Lung (tissue), 11 donors: ENCODE measurements at regions not wholly inside any gene's neighbourhood (a gene's known extent, or its start where the extent isn't known, plus 50 kb on each side); places are given as distances from the start of the nearest gene placed in this dataset.

Experiments
- ATAC-seq: fragments of 200-7000 bp; cut with Tn5 transposase; one replicate; pipeline ENCODE4 v1.9.1; 2020; ENCODE audit warnings: moderate number of reproducible peaks; ENCODE audit not compliant: insufficient read depth, low FRiP score
- DNase-seq, 3 donors: peaks; one replicate each; pipeline ENCODE4 v3.0.0-alpha.2; 2013 to 2017
- H3K27ac ChIP-seq, 2 donors: one replicate each; pipeline ENCODE4 v1.5.1; 2013; ENCODE audit warnings: mild to moderate bottlenecking in 2 of 2, moderate library complexity in 2 of 2, control low read depth in 1 of 2, inconsistent platforms in 1 of 2, low read depth in 1 of 2, low read length in 1 of 2
- H3K27me3 ChIP-seq, 3 donors: one replicate each; pipeline ENCODE4 v1.5.1; 2013; ENCODE audit warnings: low read length in 2 of 3; ENCODE audit not compliant: control insufficient read depth in 3 of 3, insufficient read depth in 3 of 3
- H3K36me3 ChIP-seq, 4 donors: one replicate each; pipeline ENCODE4 v1.5.1; 2013; ENCODE audit warnings: low read length in 4 of 4, mild to moderate bottlenecking in 1 of 4, moderate library complexity in 1 of 4; ENCODE audit not compliant: control insufficient read depth in 4 of 4, insufficient read depth in 4 of 4
- H3K4me1 ChIP-seq, 5 donors: one replicate each; pipeline ENCODE4 v1.5.1; 2013; ENCODE audit warnings: low read length in 5 of 5, mild to moderate bottlenecking in 2 of 5, moderate library complexity in 1 of 5; ENCODE audit not compliant: control insufficient read depth in 5 of 5, insufficient read depth in 5 of 5
- H3K4me3 ChIP-seq: one replicate; pipeline ENCODE4 v1.5.1; 2013; ENCODE audit warnings: mild to moderate bottlenecking, control low read depth, moderate library complexity
- H3K9ac ChIP-seq, 2 donors: one replicate each; pipeline ENCODE4 v1.5.1; 2013; ENCODE audit warnings: low read length in 2 of 2, control low read depth in 1 of 2; ENCODE audit not compliant: insufficient read depth in 1 of 2
- H3K9me3 ChIP-seq, 4 donors: one replicate each; pipeline ENCODE4 v1.5.1; 2013; ENCODE audit warnings: low read length in 3 of 4, mild to moderate bottlenecking in 1 of 4, moderate library complexity in 1 of 4; ENCODE audit not compliant: control insufficient read depth in 4 of 4, insufficient read depth in 3 of 4
- CTCF ChIP-seq: IDR thresholded peaks from 2 replicates; pipeline ENCODE4 v1.5.1; 2012; ENCODE audit warnings: mild to moderate bottlenecking; ENCODE audit errors: control extremely low read depth, extremely low read depth
- WGBS, 2 donors: extraction: QIAGEN DNeasy Blood & Tissue Kit; methylation state at CpG; one replicate each; pipeline ENCODE4 v1.1.7; 2013; 5-methylcytosine and 5-hydroxymethylcytosine counted together
- donor health status: control.
- donor health status: control.
- donor health status: Bipolar disorder and iron deficiency.
- donor health status: healthy.
- donor health status: DM: yes; HTN: yes; CAD: no.

DNA sequence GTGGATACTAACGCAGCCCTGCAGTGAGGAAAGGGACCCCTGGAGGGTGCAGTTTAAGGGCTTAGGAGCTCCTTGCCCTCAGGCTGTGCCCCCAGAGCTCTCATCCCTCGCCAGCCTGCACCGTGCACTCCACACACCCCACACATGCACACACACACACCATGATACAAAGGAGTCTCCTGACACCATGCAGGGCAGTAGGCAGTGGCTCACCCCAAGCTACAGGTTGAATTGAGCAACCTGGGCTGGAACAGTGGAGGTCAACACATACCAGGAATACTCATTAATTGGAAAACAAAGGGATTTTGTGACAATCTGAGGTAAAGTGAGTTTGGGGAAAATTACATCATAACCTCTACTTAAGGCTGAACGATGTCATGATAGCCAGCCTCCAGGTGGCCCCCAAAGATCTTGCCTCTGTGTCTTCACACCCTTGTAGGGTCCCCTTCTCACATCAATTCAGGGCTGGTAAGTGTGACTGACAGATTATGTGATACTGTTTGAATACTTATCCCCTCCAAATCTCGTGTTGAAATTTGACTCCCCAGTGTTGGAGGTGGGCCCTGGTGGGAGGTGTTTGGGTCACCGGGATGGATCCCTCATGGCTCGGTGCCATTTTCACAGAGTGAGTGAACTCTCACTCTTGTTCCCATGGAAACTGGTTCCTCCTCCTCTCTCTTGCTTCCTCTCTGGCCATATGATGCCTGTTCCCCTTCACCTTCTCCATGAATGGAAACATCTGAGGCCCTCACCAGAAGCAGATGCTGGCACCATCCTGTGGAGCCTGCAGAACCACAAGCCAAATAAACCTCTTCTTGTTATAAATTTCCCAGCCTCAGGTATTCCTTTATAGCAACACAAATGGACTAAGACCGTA, 111.0 kb upstream of the RAB4A start:
- DNase-seq: peak; percentile 19 to 67 (median 50)

DNA sequence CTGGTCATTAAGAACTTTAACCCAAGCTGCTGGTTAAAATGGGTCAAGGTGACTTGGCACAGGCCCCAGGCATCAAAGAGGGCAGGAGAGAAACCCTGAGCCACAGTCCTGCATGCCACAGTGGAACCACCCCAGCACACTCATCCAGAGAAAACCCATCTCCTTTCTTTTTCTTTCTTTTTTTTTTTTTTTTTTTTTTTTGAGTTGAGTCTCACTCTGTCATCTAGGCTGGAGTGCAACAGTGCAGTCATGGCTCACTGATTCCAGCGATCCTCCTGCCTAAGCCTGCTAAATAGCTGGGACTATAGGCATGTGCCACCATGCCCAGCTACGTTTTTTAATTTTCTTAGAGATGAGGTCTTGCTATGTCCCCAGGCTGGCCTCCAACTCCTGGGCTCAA, 109.2 kb upstream of the RAB4A start:
- TF ChIP-seq CTCF: no peak
- WGBS, 2 donors: 92 to 96% methylated on average over 2 of the region's 2 CpGs
- H3K36me3 ChIP-seq: no peaks in the 10 kb centered on the region
- H3K4me1 ChIP-seq: peaks cover 0 to 32% (median 2%) of the 10 kb centered on the region in 5 donors
- no peaks in the 10 kb centered on the region for H3K27me3 ChIP-seq
- ATAC-seq: no peak
- DNase-seq: no peak
- H3K4me3 ChIP-seq: no peak overlapping the region
- no peaks in the 10 kb centered on the region for H3K9me3 ChIP-seq
- H3K27ac ChIP-seq: no peak overlapping the region
- no peak overlapping the region for H3K9ac ChIP-seq

More for the DNA sequence above, 111.0 kb upstream of the RAB4A start:
- 70 to 82% methylated on average over 8 of the region's 8 CpGs for WGBS, 2 donors
- Histone ChIP-seq H3K9ac (no peak overlapping the region), H3K4me1 (peaks cover 0 to 27% (median 1%) of the 10 kb centered on the region in 5 donors), H3K4me3 (no peak overlapping the region), H3K27ac (no peak overlapping the region), H3K27me3 (no peaks in the 10 kb centered on the region), H3K9me3 (no peaks in the 10 kb centered on the region), H3K36me3 (no peaks in the 10 kb centered on the region)
- TF ChIP-seq CTCF: no peak
- ATAC-seq: no peak

DNA sequence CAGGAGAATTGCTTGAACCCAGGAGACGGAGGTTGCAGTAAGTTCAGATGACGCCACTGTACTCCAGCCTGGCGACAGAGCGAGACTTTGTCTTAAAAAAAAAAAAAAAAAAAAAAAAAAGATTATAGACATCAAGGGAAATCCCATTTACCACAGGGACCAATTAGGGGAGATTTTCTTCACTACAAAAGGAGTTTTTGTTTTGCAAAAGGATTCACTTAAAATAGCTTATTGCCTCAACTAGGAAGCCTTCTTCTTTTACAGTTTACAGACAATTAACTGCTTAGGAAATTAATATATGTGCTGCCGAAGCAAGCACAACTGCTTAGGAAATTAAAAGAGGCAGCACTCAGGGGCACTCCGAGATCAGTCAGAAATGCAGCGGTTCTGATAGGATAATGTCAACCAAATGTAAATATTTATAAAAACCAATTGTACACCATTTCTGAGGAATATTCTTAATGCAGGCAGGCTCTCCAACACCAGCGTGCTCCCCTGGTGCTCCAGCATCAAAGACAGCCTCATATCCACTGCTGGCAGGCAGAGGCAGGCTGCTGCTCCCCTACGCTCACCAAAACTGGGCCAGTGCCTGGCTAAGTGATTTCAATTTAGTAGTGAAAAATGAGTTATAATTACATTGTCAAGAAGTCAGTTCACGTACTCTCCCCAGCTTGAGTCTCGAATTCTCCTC, 107.9 kb upstream of the RAB4A start:
- no peak for TF ChIP-seq CTCF
- DNase-seq: peak; percentile 67 to 85 (median 81)

More for the DNA sequence above, 107.9 kb upstream of the RAB4A start:
- ATAC-seq: no peak
- Histone ChIP-seq H3K27ac (no peak overlapping the region), H3K9ac (no peak overlapping the region), H3K36me3 (no peaks in the 10 kb centered on the region), H3K27me3 (no peaks in the 10 kb centered on the region), H3K9me3 (no peaks in the 10 kb centered on the region), H3K4me3 (no peak overlapping the region), H3K4me1 (peaks cover 0 to 37% (median 2%) of the 10 kb centered on the region in 5 donors)
- WGBS, 2 donors: 79 to 80% methylated on average over 11 of the region's 11 CpGs
